ENCODE measurements at regions not wholly inside any gene's neighbourhood (a gene's known extent, or its start where the extent isn't known, plus 50 kb on each side); places are given as distances from the start of the nearest gene placed in this dataset.

DNA sequence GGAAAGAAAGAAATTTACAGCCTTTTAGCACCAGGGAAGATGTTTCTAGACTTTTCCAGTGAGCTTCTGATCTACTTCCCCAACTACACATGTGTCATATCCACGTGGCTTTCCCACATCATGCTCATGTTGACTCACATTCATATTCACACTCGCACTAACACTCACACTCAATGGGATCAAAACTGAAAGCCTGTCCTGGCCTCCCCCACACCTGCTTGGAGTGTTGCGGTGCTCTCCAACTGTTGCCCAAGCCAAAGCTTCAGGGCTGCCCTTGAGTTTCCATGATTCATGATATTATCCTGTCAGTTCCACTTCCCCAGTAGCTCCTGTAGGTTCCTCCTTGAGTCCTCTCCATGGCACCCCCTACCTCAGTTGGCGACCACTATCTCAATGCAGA lies 444.4 kb downstream of the GATA3 start:
- DNase-seq (ENCODE audit: low read depth): no peak

GRCh38 chr10:8499312-8499711 lies 444.8 kb downstream of the GATA3 start:
- no peak for DNase-seq (ENCODE audit: low read depth)

- DNase-seq (ENCODE audit: low read depth): no peak
Observed at GRCh38 chr10:8499752-8500390, 445.4 kb downstream of the GATA3 start.

- no peak for DNase-seq (ENCODE audit: low read depth)
Observed at GRCh38 chr10:8502573-8502972, 448.1 kb downstream of the GATA3 start.

DNA sequence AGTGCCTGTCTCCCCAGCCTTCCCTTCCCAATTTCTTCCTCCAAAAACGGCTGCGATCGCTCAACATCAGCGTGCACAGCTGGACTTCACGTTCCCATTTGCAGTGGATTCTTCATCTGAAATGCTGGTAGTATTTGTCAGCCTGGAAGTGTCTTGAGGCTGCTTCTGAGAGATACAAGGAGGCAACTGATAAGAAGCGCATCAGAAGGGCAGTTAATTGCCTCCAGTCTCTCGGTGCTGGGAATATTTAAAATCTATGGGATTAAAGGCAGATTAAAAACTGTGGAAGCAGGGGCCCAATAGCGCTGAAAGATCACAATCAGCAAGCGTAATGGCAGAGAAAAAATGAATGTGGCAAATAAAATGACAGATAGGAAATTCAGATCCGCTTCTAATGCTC lies 450.0 kb downstream of the GATA3 start:
- DNase-seq (ENCODE audit: low read depth): no peak

DNA sequence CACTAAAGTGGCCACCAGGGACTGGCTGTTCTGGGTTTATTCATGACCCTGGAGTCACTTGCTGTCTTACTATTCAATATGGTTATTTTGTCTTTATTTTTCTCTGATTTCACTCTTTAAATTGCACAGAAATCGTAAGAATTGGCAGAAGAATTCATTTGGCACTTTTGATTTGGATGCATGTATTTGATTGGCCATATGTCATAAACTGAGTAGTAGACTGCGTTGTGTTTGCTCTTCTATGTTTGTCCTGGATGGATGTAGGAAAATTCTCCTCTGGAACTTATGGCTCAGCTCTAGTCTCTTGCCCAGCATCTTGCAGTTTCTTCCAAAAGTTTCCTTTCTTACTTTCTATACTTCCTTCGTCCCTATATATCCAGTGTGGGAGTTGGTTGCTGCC lies 452.7 kb downstream of the GATA3 start:
- DNase-seq (ENCODE audit: low read depth): no peak

GRCh38 chr10:8508882-8509281 lies 454.4 kb downstream of the GATA3 start:
- DNase-seq (ENCODE audit: low read depth): no peak

DNA sequence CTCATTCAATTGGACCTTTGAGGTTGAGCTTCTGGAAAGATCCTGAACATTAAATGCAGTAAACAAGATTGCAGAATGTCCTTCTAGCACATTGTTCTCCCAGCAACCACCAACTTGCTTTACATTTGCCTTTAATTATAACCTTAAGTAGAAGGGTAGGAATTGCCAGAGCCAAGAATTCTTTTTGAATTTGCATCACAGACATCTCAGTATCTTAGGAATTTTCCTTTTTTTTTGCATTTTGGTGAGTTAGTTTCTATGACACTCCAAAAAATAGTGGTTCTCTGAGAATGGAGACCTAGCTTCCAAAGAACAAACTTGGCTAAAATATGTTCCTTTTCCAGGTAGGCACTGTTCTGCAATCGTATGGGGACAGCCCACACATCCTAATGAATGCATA lies 456.0 kb downstream of the GATA3 start:
- DNase-seq (ENCODE audit: low read depth): no peak

DNA sequence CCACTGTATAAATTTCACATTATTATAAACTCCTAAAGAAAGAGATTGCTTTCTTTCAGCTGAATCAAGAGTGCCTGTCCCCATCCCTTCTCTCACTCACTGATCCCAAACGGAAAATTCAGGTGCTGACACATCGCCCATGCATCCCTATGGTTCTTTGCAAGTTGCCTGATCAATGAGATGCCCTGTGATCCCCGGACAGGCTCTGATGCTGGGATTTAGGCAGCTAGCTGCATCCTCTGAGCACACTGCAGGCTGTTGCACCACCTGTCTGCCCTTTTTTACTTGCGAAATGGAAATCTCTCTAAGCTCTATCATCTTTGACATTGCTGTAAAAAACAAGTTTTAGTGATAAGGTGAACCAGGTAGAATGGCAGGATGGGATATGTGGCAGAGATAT lies 456.5 kb downstream of the GATA3 start:
- no peak for DNase-seq (ENCODE audit: low read depth)

DNA sequence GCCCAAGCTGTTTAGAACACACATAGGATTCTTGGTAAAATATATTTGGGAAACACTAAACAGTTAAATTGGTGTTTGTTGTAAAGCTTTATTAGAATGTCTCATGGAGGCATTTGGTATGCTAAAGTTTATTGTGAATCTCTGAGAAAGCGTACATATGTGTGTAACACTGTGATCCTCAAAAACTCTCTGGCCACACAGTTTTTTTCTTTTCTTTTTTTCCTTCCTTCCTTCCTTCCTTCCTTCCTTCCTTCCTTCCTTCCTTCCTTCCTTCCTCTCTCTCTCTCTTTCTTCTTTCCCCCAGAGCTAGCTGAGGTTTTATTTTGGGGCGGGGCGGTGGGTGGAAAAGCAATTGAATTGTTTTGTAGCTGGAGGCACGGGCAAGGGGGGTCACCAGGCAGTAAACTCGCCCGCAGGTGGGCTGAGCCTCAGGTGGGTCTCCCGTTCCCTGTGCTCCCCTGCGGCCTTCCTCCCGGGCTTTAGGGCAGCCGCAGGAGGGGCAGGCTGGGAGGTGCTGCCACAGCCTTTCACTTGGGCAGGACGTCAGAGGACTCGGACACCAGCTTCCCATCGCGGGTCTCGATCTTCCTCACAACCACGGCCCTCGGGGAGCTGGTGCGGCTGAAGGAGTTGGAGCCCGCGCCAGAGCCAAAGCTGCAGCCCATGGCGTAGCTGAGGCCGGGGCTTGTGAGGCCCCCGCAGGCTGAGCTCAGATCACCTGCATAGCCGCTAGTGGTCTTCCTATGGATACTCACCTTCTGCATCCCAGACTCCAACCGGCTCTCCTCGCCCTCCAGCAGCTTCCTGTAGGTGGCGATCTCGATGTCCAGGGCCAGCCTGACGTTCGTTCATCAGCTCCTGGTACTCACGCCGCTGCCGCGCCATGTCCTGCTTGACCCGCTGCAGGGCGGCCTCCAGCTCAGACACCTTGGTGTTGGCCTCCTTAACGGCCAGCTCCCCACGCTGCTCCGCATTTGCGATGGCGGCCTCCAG lies 459.0 kb downstream of the GATA3 start:
- no peak for DNase-seq (ENCODE audit: low read depth)

DNA sequence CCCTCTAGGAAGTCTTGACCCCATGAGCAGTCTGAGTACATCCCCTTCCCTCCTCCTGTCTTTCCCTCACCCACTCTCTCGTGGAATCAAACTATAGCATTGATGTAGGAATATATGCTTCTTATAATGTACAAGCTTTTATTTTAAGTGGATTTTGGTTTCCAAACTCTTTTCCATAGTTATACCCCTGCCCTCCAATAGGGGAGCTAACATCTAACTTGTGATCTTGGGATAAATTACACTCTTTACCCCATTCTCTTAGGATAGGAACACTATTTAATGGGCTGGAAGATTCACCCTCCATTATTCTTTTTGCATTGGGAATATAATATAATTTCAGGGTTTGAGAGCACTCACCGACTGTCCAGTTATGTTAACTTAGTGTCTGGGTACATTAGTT lies 465.9 kb downstream of the GATA3 start:
- DNase-seq (ENCODE audit: low read depth): no peak

DNA sequence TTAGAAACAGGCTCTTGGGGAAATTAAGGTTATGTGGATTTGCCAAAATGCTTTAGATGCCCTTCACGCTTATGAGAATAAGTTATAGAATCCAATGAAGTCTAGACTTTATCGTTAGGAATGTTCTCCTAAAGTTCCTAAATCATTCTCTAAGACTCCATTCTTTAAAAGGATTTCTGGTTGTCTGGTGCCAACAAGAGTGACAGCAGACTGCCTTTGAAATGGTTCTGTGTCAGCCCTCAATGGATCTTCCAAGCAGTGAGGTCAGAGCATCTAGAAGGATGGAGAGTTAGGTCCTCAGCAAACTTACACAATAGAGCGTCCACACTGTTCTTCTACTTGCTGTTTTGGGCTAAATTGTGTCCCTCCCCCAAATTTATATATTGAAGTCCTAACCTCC lies 473.3 kb downstream of the GATA3 start:
- no peak for DNase-seq (ENCODE audit: low read depth)

DNA sequence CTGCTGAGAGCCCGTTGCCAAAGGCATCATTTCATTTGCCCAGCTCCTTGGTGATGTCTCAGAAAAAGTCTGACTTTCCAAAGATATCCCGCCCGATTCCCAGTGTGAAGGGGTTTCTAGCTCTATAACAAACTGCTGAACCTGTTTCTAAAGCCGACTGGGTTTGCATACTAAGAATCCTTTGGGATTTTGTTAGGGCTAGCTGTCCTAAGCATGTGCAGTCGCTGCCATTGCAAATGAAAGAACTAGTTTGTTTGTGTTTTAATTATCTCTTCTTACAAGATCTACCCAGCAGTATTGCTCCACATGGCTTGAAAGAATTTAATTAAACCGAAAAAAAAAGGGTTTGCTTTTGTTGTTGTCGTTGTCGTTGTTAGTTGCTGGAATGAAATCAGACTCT lies 476.6 kb downstream of the GATA3 start:
- DNase-seq (ENCODE audit: low read depth): no peak

- no peak for DNase-seq (ENCODE audit: low read depth)
Observed at GRCh38 chr10:8532647-8533046, 478.2 kb downstream of the GATA3 start.

- DNase-seq (ENCODE audit: low read depth): no peak
Observed at GRCh38 chr10:8533462-8533861, 479.0 kb downstream of the GATA3 start.

DNA sequence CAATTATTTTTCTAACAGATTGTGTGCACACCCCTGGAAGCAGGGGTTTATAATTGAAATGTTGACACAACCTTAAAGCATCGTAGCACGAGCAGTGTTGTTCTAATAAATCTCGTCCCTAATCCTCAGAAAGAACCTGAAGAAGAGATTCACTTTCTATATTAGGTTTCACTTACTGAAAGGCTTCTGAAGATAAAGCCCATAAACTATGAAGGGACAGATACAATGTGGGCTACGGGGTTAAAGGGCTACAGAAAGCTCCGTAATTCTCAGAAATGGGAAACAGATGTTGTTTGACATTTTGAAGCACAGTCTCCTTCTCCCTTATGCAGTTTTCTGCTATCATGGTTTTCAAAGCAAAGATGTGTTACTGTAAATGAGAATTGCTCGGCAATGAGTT lies 479.6 kb downstream of the GATA3 start:
- no peak for DNase-seq (ENCODE audit: low read depth)

GRCh38 chr10:8534891-8535290 lies 480.4 kb downstream of the GATA3 start:
- no peak for DNase-seq (ENCODE audit: low read depth)

GRCh38 chr10:8539056-8539455 lies 484.6 kb downstream of the GATA3 start:
- no peak for DNase-seq (ENCODE audit: low read depth)

GRCh38 chr10:8543361-8544056 lies 489.0 kb downstream of the GATA3 start:
- DNase-seq (ENCODE audit: low read depth): no peak

DNA sequence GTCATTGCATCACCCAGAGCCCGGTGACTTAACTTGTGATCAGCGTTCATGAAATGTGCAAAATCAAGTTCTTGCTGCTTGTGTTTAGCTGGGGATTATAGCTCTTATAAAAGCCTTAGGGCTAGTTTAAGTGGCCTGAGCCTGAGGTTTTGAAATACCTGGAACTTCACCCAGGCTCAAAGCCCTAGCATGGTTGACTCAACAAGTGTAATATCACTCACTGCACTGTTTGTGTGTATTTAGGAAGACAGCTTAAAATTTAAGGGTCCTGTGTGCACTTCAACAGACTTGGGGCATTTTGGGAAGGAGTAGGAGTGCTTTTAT lies 489.5 kb downstream of the GATA3 start:
- no peak for DNase-seq (ENCODE audit: low read depth)

DNA sequence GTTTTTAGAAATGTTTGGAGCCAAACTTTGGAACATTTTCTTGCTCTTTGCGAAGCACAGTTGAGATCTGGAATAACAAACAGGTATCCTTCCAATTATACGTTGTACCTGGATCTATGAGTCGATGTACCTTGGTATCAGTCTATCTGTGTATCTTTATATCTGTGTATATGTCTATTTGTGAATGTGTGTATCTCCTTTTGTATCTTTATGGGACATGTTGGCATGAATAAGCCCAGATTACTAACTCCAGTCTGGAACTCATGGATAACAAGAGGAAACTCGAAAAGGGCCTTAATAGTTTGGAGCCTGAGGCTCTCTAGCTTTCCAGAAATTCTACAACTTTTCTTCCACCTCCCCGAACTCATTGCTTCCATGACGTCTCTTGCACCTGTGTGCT lies 490.0 kb downstream of the GATA3 start:
- DNase-seq (ENCODE audit: low read depth): no peak

DNA sequence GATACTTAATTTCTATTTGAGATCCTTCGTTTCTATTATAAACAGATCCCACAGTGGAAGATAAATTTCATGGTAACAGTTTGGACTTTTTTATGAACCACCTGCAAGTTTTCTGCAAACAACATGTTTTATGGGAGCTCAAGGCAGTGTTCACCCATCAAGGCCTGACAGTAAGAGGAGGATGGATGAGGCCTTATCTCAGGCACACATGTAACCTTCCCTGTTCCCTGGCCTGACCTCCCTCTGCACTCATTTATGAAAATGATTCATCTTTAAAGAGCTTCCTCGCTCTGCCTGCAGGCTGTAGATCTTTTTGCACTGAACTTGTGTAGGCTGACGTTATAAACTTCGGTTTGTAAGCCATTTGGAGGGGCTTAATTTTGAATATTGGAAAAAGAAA lies 500.1 kb downstream of the GATA3 start:
- DNase-seq (ENCODE audit: low read depth): no peak

DNA sequence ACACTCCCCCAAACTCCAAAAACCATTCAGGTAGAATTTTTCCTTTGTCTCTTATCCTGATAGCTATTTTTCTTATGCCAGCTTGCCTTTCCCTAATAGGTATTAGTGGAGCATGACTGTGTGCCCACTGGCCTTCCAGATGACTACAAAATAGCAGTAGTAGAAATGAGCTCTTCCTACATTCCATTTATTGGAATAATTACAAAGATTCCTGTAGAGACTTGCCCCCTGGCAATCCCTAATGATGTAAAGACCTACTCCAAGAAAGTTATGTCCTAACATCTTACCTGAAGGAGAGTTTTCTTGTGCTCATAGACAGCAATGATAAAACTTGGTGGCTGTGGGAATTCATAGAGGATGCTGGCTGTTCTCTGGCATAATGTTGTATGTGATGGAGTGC lies 501.8 kb downstream of the GATA3 start:
- DNase-seq (ENCODE audit: low read depth): no peak

All from ELR (cell line).